Inflammatory macrophage treated with lipopolysaccharide for 4 hours (primary cell): ENCODE measurements at regions not wholly inside any gene's neighbourhood (a gene's known extent, or its start where the extent isn't known, plus 50 kb on each side); places are given as distances from the start of the nearest gene placed in this dataset.
"Not testable (repeated sequence)": the region's sequence is repeated elsewhere in the genome, so short reads cannot be mapped to it uniquely, and the experiment has no call there.

Experiments used
- DNase-seq: peaks from one replicate; pipeline ENCODE4 v3.0.0-alpha.2; 2020

DNA sequence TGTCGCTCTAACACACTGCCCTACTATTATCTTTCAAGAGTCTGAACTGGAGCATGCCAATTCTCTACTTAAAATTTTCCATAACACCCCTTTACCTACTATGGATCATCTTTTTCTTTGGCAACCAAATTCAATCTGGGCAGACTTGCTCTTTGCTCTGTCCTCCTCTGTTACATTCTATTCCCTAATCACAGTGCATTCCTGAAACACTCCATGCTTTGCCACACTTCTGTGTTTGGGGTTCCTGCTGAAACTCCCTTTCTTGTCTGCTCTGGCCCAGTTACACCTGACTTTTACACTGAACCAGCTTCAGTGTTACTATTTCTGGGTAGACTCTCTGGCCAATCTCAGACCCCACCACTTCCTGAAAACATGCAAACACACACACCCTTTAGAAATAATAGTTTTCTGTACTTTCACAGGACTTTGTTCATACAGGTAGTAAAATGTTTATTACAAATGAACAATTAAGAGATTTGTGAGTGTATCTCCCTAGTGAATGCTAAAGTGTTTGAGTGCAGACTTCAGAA lies 119.9 kb upstream of the DCC start:
- no peak for DNase-seq

DNA sequence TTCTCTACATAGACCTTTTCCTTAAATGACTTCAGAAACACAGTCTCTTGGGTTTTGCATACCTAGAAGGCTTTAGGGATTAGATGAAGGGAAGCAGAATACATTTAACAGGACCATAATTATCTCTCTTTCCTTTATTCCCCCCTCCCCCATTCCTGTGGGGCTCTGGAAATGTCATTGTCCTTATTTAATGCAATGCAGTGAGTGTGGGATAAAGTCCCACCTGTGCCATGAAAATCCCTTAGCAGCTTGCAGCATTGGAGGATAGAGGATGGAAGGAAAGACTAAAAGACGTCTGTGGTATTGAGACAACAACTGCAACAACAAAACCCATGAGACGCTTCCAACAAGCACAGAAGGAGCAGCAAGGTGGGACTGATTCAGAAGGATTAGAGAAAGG lies 117.8 kb upstream of the DCC start:
- no peak for DNase-seq

DNA sequence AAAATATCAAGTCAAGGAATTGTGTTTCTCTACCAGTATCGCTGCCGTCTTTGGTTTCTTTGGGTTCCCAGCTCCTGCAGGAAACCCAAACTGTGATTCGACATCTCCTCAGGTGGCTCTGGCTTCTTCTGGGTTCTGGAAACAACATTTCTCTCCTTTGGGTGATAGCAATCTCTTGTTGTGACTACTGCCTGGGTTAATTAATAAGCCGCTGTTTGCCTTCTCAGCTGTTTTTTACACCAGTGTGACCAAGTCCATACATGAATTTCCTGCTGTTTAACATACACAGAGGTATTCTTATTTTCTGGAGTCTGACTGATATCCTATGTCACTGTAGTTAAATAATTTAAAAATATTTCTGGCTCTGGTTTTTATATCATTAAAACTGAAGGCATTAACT lies 112.5 kb upstream of the DCC start:
- DNase-seq: no peak

DNA sequence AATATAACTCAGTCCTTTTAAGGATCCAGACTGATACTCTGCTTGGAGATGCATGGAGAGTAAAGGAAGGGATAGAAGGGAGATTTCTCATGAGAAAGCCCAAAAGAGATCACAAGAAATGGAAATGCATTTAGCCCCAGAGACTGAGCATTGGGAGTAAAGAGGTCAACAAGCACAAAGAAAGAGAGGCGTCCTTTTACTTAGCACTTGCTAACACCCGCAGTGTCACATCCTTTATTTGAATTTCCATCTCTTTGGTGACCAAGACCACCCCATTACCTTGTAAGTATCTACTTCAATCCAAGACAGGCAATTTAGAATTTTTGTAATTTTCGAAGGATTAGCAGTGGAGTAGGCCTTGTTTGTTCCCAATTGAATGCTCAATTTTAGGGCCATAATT lies 111.8 kb upstream of the DCC start:
- no peak for DNase-seq

DNA sequence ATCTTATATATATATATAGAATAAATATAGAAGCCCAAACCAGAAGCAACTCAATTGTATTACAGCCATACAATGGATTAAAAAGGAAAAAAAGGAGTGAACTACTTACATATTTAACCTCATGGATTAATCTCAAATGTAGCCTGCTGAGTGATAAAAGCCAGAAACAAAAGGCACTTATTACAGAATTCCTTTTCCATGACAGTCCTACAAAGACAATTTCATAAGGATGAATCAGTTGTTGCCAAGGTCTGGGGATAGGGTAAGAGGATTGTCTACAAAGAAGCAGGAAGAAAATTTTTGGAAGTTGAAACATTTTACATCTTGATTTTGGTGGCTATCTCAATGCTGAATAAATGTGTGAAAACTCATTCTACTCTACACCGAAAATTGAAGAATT lies 103.9 kb upstream of the DCC start:
- DNase-seq: no peak

DNA sequence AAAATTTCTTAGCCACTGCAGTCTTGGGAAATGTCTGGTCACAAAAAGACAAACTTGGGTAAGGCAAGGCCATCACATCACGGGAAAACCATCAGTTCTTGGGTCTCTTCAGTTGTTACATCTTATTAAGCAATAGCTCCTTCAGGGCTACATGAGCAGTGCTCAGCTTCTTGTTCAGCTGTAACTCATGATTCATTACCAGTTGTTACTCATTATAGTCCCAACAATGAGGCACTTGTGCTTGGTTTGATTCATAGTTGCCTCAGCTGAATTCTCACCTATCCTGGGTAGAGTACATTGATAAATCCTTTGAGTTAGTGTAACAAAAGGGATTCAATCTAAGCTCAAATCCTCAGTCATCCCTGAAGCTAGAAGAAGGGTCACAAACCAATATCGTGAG lies 102.4 kb upstream of the DCC start:
- DNase-seq: no peak

DNA sequence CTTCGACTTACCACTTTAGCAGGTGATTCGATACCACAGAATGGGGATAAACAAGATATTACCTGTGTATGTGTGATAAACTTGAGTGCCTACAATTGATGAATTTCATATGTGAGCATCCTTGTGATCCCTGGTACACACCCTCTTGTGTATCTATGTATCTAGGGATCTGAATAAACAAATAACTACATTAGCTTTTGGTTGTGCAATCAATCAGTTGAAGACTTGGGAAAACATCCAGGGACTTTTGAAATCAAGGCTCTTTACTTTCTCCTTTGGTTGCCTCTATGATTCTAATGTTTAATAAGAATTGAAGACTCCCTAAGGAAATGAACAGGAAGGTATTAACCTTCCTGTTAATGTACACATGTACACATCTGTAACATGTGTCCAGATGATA lies 97.3 kb upstream of the DCC start:
- no peak for DNase-seq

DNA sequence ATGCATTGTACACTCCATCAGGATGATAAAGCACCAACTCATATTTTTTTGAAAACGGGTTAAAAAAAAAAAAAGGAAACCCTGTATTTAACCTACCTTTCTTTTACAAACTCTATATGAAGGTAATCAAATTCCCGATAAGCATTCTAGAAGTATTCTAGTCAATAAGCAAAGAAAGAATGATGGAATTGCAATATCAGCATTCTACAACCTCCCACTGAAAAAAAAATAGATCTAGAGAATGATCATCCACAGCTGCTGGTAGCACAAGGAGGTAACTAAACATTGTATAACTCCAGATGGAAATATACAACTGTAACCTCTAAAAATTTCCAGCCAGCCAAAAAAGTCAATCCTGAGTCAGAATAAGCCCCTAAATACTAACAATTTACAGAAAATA lies 95.3 kb upstream of the DCC start:
- no peak for DNase-seq

DNA sequence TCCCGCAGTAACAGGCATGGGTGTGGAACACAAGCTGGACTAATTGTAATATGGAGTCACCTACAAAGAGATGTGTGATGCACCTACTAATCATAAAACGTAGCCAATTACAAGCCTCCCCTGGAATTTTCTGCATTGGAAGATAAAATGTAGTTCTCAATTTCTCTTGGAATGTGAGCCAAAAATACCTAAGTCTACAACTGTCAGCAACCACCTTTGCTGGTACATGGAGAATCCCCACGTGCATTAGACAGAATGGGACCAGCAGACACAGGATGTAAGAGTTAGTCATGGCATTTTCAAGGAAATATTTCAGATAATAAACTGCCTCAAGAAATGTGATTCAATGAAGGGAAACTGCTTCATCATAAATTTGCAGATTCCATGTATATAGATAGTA lies 85.6 kb upstream of the DCC start:
- DNase-seq: no peak

DNA sequence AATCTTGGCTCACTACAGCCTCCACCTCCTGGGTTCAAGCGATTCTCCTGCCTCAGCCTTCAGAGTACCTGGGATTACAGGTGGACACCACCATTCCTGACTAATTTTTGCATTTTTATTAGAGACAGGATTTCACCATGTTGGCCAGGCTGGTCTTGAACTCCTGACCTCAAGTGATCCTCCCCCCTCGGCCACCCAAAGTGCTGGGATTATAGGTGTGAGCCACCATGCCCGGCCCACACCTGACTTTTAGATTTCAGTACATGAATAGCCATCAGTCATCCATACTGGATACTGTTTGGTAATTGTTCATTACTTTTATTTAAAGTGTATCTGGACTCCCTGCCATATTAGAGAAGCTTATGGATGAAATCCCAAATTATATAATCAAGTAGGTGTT lies 82.6 kb upstream of the DCC start:
- DNase-seq: not testable (repeated sequence)

DNA sequence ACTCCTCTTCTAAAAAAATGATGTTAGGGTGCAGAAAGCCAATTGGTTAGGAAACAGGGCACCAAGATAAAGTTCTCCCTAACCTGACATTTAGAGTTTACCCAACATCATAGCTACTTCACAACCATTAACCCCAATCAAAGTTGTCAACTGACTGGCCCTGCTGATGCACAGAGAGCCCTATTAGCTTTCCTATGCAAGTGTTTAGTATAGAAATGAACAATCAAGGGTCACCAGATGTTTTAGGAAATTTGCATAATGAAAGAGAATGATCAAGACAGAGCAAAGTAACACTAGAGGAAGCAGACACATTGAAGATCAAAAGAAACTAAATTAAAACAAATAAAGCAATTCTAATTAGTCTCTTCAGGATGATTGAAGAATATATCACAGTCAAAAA lies 64.2 kb upstream of the DCC start:
- DNase-seq: no peak

DNA sequence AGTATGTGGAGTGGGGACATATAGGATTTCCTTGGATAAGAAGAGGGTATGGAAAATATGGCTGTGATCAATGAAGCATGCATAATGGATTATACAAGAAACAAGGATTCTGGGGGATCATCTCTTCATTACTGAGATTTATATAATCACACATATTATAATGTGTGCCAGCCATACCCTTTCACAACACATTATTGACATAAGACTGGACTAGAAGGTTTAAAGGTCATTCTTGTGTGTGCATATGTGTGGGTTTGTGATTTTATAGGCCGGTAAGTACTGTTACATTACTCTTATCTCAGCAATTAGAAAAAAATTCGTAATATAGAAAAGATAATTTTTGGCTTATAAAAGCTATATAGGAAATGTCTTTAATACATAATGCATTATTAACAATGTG lies 62.2 kb upstream of the DCC start:
- no peak for DNase-seq

DNA sequence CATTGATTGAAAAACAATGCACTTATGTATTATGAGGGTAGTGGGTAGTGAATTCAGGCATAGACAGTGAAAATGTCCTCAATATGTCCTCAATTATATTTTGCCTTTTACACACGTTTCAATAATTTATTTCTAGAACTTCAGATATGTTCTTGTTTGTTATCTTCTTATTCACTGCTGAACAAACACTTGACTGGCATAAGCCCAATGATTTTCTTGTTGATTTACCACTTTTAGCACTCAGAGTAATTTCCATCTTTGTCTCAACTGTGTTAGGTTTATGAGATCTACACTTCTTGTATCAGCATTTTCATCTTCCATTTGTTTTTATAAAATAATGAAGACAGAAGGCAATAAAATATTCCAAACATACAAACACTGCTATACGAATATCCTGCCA lies 61.8 kb upstream of the DCC start:
- DNase-seq: no peak

DNA sequence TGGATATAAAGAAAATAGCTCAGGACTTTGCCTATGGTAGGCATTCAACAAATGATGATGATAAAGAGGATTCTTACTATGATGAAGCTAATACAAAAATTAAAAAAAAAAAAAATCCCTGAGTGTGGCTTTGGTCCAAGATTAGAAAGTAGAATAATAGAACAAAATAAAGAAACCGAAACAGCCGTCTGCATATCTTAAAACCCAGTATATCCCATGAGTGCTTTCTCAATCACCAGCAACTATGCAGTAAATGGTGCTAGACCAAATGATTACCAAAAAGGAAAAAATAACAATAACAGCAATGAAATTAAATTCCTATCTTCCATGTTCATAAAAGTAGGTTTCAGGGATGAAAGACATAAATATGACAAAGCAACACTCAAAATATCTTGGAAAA lies 59.3 kb upstream of the DCC start:
- no peak for DNase-seq

DNA sequence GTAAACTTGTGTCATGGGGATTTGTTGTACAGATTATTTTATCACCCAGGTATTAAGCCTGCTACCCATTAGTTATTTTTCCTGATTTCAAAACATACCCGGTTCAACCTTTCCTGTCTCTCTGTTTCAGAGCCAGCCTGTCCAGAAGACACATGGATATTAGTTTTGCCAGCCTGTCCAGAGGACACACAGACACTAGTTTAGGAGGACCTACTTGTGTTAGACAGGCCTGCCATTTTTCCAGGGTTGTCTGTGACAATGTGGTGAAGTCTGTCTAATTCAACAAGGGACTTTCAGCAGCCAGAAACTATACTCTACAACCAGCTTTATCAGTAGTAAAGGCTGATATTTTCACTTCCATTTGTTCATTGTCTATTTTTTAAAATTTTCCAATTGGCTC lies 56.1 kb upstream of the DCC start:
- DNase-seq: no peak

DNA sequence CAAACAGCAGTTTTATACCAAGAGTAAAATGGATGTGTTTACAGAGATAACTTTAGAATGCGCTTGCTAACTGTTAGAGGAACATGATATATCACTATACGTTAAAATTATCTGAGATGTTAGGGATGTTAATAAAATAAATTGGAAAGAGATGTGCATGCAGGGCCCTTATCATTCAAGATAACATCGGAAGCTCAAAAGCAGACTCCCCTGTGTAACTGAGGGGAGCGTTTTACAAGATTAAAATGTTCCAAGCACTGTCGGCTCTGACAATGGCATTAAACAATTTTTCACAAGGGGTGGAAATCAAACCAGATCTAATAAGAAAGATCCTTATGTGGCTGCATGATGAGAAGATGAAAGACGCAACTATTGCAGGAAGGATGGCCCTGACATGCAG lies 53.3 kb upstream of the DCC start:
- no peak for DNase-seq

DNA sequence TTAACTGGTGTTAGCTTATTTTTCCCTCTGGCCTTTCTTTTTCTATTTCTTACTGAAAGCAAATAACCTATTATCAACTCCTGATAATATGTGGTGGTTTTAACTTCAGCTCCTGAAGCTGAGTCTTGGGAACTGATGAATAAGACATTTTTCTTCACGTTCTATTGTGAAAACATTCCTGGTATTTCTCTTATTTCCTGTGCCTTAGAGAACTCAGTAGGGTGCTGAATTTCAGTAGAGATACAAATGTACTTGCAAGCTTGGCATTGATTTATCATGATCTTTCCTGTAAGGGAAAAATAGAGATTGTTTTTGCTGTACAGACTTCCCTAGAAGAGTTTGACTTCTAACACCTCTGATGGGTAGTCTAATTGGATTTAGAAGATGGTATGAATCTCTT lies 52.8 kb upstream of the DCC start:
- DNase-seq: no peak

DNA sequence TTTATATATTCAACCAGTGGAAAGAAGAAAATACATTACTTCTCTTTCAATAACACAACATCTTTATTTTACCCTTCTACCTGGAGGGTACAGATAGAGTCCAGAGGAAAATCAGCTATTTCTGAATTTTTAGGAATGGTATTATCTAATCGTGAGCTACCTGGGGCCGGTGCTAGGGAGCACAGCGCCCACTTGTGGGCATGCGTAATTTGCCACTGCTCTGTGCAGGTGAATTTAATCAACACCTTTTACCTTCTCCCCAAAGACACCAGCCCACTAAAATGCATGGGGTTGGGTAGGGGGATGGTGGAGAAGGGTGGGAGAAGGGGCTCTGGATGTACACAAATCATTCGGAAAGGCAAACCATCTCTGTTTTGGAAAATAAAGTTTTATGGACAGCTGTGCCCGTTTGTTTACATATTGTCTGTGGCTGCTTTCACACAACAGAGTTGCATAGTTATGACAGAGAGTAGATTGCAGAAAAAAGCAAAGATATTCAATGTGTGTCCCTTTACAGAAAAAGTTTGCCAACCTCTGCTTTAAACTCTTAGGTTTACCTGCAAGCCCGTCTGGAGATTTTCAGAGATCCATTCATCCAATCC lies 51.5 kb upstream of the DCC start:
- DNase-seq: no peak

DNA sequence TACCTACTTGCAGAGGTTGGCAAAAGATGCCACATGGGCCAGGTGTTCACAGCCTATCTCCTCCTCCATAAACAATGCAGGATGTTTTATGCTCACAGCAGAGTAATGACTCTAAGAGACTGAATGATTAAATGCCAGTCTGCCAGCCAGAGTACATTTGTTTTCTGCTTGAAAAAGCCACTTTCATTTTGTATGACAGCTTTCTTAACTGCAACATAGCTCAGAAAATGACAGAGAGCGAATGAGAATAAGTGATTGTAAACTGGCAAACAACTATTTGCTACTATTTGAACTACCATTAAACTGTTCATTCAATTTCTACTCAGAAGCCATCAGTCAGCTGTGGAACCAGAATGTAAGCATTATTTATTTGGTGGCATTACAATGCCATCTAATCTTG lies 50.6 kb upstream of the DCC start:
- DNase-seq: no peak
